ENCODE measurements at regions not wholly inside any gene's neighbourhood (a gene's known extent, or its start where the extent isn't known, plus 50 kb on each side); places are given as distances from the start of the nearest gene placed in this dataset.

GRCh38 chr12:19689226-19689625 is 249.9 kb downstream of the AEBP2 start:
- WGBS (ENCODE audit: insufficient coverage): 98% methylated on average over 12 of the region's 17 CpGs
- no peak overlapping the region for H3K4me3 ChIP-seq (ENCODE audit: control extremely low read depth in 1 of 5, extremely low read depth in 1 of 5, insufficient read depth in 1 of 5, low read depth in 2 of 5, low read length in 4 of 5)
- DNase-seq: no peak
- no peak overlapping the region for H3K27ac ChIP-seq (ENCODE audit: low read length in 2 of 2)
- TF ChIP-seq EZH2 (IDR thresholded peaks at IDR 0.05; ENCODE audit: borderline replicate concordance, insufficient read depth, low read depth, low read length, poor library complexity, severe bottlenecking): no peak
- no peak for TF ChIP-seq CTCF (IDR thresholded peaks at IDR 0.05)
- no peaks in the 10 kb centered on the region for H3K79me2 ChIP-seq (ENCODE audit: control insufficient read depth, insufficient read depth, low read length)
- ChIA-PET CTCF (no interaction called here), POLR2A (no interaction called here)
- Mint-ChIP-seq H3K4me1 (no peaks in the 10 kb centered on the region), H3K9me3 (ENCODE audit: insufficient read depth) (peaks cover 5% of the 10 kb centered on the region), H3K27me3 (no peaks in the 10 kb centered on the region), H3K4me3 (no peak overlapping the region), H3K27ac (no peak overlapping the region)
- H3K4me1 ChIP-seq (ENCODE audit: control insufficient read depth in 2 of 2, insufficient read depth in 2 of 2, low read length in 2 of 2): no peaks in the 10 kb centered on the region
- H4K20me1 ChIP-seq (ENCODE audit: control insufficient read depth, insufficient read depth, low read length, poor library complexity, severe bottlenecking): no peaks in the 10 kb centered on the region
- ATAC-seq (ENCODE audit: low read depth): no peak
- no peak overlapping the region for H2AFZ ChIP-seq (ENCODE audit: insufficient read depth, low read depth, low read length, poor library complexity, severe bottlenecking)
- no peak overlapping the region for H3K4me2 ChIP-seq (replicated peaks; ENCODE audit: low read depth, low read length, poor library complexity, severe bottlenecking)
- no peak overlapping the region for H3K9ac ChIP-seq (ENCODE audit: low read length)
- H3K27me3 ChIP-seq (replicated peaks in 1 of 4; ENCODE audit: control extremely low read depth in 1 of 4, control insufficient read depth in 3 of 4, insufficient read depth in 4 of 4, low read length in 3 of 4): no peaks in the 10 kb centered on the region
- peaks cover 0 to 6% (median 0%) of the 10 kb centered on the region in 3 donors for H3K9me3 ChIP-seq (ENCODE audit: control extremely low read depth in 1 of 3, control insufficient read depth in 2 of 3, insufficient read depth in 1 of 3, low read length in 2 of 3)
- no peaks in the 10 kb centered on the region for H3K36me3 ChIP-seq (replicated peaks in 1 of 2; ENCODE audit: control extremely low read depth in 1 of 2, control insufficient read depth in 1 of 2, extremely low read depth in 1 of 2, insufficient read depth in 2 of 2, low read length in 1 of 2)
- intact Hi-C loops (cut with micrococcal nuclease): no loop called here

GRCh38 chr12:19689801-19690472 is 250.6 kb downstream of the AEBP2 start:
- ChIA-PET POLR2A (no interaction called here), CTCF (no interaction called here)
- peaks cover 5% of the 10 kb centered on the region for H3K9me3 Mint-ChIP-seq (ENCODE audit: insufficient read depth)
- H3K4me3 Mint-ChIP-seq: no peak overlapping the region
- WGBS (ENCODE audit: insufficient coverage): 94% methylated on average over 8 of the region's 9 CpGs
- no peaks in the 10 kb centered on the region for H3K27me3 Mint-ChIP-seq
- TF ChIP-seq EZH2 (IDR thresholded peaks at IDR 0.05; ENCODE audit: borderline replicate concordance, insufficient read depth, low read depth, low read length, poor library complexity, severe bottlenecking): no peak
- Histone ChIP-seq H2AFZ (ENCODE audit: insufficient read depth, low read depth, low read length, poor library complexity, severe bottlenecking) (no peak overlapping the region), H3K9ac (ENCODE audit: low read length) (no peak overlapping the region), H3K9me3 (ENCODE audit: control extremely low read depth in 1 of 3, control insufficient read depth in 2 of 3, insufficient read depth in 1 of 3, low read length in 2 of 3) (peaks cover 0 to 6% (median 0%) of the 10 kb centered on the region in 3 donors), H4K20me1 (ENCODE audit: control insufficient read depth, insufficient read depth, low read length, poor library complexity, severe bottlenecking) (no peaks in the 10 kb centered on the region), H3K79me2 (ENCODE audit: control insufficient read depth, insufficient read depth, low read length) (no peaks in the 10 kb centered on the region), H3K36me3 (replicated peaks in 1 of 2; ENCODE audit: control extremely low read depth in 1 of 2, control insufficient read depth in 1 of 2, extremely low read depth in 1 of 2, insufficient read depth in 2 of 2, low read length in 1 of 2) (no peaks in the 10 kb centered on the region), H3K4me3 (ENCODE audit: control extremely low read depth in 1 of 5, extremely low read depth in 1 of 5, insufficient read depth in 1 of 5, low read depth in 2 of 5, low read length in 4 of 5) (no peak overlapping the region), H3K27me3 (replicated peaks in 1 of 4; ENCODE audit: control extremely low read depth in 1 of 4, control insufficient read depth in 3 of 4, insufficient read depth in 4 of 4, low read length in 3 of 4) (no peaks in the 10 kb centered on the region), H3K27ac (ENCODE audit: low read length in 2 of 2) (no peak overlapping the region), H3K4me1 (ENCODE audit: control insufficient read depth in 2 of 2, insufficient read depth in 2 of 2, low read length in 2 of 2) (no peaks in the 10 kb centered on the region), H3K4me2 (replicated peaks; ENCODE audit: low read depth, low read length, poor library complexity, severe bottlenecking) (no peak overlapping the region)
- no peak for ATAC-seq (ENCODE audit: low read depth)
- H3K27ac Mint-ChIP-seq: no peak overlapping the region
- DNase-seq: no peak
- intact Hi-C loops (cut with micrococcal nuclease): no loop called here
- no peaks in the 10 kb centered on the region for H3K4me1 Mint-ChIP-seq

All from B cell (primary cell).